Sciatic nerve (tissue), 2 donors: ENCODE measurements at regions not wholly inside any gene's neighbourhood (a gene's known extent, or its start where the extent isn't known, plus 50 kb on each side); places are given as distances from the start of the nearest gene placed in this dataset.

Experiments
- ATAC-seq: fragments of 200-7000 bp; cut with Tn5 transposase; one replicate; pipeline ENCODE4 v1.9.1; 2020; ENCODE audit warnings: mild to moderate bottlenecking, moderate library complexity
- DNase-seq: peaks from one replicate; pipeline ENCODE4 v3.0.0-alpha.2; 2020; ENCODE audit warnings: low spot score
- intact Hi-C: fragments of 100-400 bp; cut with DNase I; formaldehyde crosslinking; loops from one replicate; pipeline ENCODE4 v1.14.2; 2022
- donor health status: DM: no; HTN: no; CAD: no.
- donor health status: DM: no; HTN: no; CAD: no.

DNA sequence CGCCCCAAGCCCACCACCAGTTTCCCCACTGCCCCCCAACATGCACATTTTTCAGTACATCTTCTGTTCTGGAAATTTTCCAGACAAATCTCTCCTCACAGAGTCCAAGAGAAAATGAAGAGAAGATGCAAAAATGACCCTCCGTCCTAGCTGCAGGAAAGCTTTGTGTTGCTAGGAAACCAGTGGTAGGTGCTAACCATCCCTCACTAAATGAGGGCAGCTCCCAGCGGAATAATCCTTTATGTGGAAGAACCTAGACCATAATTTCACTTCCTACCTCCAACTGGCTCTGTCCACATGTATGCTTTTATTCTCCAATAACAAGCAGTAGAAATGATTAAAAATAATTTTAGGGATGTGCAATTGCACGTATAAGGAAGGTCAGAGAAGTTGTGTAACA, 311.9 kb upstream of the EPHA4 start:
- ATAC-seq (no peak), DNase-seq (no peak)
- intact Hi-C loops, result no loop called here

DNA sequence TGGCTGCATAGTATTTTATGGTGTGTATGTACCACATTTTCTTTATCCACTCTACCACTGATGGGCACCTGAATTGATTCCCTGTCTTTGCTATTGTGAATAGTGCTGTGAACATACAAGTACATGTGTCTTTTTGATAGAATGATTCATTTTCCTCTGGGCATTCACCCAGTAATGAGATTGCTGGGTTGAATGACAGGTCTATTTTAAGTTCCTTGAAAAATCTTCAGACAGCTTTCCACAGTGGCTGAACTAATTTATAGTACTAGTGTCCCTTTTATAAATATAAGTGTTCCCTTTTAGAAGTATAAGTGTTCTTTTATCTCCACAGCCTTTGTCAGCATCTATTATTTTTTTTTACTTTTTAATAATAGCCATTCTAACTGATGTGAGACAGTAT, 303.9 kb upstream of the EPHA4 start:
- DNase-seq (no peak), ATAC-seq (no peak)
- intact Hi-C loops, result loop anchor here (5.0 kb wide), 1 partner anchor 109 kb away; no protein-coding TSS in a partner anchor

DNA sequence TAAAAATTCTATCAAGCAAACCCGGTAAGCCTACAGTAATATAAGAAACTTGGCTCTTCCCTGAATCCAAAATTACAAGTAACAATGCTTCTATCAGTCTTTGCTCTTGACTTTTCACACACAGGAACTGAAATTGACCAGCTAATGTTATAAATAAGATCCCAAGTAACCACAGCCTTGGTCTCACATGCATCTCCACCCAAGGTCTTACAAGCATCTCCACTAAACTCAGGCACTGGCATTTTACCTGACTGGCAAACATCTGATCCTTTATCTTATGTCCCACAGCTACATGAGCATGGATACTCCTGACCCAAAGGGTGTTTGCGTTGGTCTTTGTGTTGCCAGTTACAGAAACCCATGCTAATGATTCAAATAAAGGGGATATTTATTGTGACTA, 302.3 kb upstream of the EPHA4 start:
- no peak for DNase-seq
- intact Hi-C loops, result no loop called here
- ATAC-seq, result no peak

DNA sequence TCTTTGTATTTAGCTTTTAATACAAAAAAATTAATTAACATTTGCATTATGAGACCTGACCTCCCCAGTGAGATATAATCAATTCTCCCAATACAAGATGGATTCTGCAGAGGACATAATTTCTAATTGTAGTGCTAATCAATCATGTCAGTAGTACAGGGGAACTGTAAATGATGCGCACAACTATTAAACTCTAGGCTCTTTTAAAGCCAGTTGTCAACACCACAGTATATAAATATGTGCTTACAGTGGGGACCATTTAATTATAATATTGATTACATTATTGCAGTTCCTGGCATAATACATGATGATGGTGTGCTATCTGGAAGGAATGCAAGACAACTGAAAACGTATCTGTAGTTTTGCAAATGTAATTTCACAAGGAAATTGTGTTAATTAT, 285.6 kb upstream of the EPHA4 start:
- intact Hi-C loops, result no loop called here
- ATAC-seq (no peak), DNase-seq (no peak)

DNA sequence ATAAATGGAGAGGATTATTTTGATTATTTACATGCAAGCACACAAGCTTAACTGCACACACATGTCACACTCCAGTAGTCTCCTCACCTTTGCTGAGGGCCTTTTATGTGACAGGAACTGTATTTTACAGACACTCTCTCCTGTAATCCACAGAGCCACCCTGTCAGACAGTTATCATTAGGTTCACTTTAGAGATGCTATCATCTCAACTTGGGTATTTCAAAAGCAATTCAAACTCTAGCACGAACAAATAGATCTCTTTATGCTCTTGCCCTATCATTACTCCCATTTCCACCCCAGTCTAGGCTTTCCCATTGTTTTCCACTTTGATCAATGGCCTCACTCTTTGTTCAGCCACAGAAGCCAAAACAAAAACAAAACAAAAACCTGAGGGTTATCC, 281.2 kb upstream of the EPHA4 start:
- intact Hi-C loops, result no loop called here
- DNase-seq (no peak), ATAC-seq (no peak)

DNA sequence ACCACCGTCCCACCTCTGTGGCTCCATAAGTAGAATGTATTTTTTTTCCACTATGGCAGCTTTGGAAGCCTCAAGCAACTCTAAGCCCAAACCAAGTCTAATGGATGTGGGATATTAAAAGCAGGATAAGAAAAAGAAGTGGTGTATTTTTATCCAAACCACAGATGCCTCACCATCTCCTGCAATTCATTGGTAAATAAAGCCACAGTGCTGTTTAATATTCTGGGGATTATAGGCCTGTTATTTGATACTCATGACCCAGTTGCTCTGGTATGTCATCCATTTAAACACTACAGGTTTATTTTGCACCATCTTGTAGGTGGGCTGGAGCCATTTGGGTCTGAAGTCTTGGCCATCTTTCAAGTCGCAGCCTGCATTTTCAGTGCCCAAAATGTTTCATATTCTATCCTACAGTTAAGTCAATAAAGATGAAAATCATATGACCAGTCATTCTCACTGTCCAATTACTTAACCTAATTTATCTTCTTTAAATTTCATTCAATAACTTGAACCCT, 279.5 kb upstream of the EPHA4 start:
- DNase-seq (no peak), ATAC-seq (no peak)
- intact Hi-C loops, result no loop called here

DNA sequence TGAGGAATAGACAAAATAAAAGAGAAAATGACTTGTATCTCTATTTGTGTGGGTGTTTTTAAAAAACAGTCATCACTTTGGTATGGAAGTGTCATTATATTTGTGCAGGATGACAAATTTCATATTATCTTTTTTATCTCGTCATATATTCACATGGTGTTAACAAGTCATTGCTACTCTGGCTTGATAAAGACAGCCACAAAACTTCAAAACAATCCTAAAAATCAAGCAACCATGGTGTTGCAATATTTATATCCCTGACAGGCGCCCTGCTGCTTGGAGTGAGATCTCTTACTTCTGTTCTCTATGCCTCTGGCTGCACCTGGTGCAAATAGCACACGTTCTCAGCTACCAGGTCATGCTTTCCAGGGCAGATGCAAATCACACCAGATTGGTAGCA, 278.0 kb upstream of the EPHA4 start:
- intact Hi-C loops, result no loop called here
- no peak for DNase-seq
- ATAC-seq, result no peak

DNA sequence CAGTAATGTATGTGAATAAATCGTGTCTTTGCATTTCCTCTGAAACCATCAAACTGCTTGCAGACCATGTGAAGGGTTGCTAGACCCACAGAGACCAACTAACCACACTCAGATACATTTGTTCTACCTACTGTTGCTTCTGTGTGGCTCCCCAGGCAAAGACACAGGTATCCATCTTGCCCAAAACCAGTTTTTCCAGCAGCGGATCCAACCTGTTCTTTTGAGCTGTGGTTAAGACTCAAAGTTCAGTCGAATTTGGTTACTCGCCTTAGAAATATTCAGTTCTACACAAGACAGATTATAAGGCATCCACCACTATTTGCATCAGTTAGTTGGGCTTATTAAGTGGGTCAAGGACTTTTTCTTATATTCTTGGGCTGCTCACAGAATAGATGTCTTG, 276.2 kb upstream of the EPHA4 start:
- intact Hi-C loops, result no loop called here
- DNase-seq (no peak), ATAC-seq (no peak)

DNA sequence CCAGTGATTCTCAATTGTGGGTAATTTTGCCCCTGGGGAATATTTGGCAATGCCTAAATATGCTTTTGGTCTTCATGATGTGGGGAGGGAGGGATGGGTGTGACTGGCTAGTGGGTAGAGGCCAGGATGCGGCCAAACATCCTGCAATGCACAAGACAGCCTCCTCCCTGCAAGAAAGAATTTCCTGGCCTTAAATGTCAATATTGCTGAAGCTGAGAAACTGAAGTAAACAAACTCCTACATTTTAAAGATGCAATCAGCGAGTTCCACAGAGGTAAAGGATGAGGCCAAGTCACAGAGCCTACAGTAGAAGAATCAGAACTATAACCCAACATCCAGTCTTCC, 272.9 kb upstream of the EPHA4 start:
- DNase-seq, result no peak
- no peak for ATAC-seq
- intact Hi-C loops, result no loop called here

DNA sequence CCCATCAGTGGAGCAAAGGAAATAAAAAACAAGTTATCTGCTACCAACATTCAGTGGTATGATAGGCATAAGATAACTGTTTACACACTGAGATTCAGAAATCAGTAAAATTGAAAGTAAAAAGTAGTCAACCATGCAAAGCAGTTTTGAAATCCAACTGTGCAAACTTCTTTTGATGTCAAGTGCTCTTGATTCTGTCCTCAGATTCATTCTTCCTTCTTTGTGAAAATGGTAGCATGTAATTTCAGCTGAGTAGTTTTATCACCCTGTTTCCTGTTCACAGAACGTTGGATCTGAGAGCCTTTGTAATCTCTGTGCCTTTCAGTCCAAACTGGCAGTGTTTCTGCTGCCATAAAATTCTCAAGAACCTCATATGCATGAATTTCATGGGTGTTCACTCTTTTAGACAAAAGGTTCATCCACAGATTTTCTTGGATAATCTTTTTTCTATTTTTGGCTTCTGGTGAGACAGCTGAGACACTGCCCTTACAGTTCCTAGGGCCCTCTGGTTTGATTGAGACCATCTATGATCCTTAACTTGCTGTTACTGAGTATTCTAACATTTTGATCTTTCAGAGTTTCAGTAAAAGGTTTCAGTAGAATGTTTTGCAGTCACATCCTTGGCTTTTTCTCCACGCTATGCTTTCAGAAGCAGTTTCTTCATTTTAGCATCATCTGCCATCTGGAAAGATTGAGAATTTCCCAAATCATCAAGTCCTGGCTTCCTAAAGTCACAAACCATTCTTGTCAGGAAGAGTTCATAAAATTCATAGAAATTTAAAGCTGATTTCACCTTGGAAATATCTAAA, 272.3 kb upstream of the EPHA4 start:
- ATAC-seq, result no peak
- no peak for DNase-seq
- intact Hi-C loops, result no loop called here

DNA sequence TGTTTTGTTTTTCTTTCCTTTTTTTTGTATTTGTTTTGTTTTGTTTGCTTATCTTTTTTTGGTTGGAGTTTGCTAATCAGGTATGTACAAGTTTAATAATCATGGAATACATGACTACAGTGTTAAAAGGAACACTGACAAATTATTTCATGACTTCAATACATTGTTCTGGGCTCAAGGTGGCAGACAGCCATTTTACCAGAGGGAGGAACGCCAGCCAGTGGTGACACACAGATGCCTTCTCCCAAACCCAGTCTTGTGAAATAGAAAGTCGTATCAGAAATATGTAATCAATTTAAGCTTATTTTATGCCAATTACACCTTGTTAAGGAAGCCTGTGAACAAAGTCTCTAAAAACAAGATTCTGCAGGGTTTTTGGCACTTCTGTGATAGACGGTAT, 264.0 kb upstream of the EPHA4 start:
- intact Hi-C loops, result no loop called here
- DNase-seq (no peak), ATAC-seq (no peak)

DNA sequence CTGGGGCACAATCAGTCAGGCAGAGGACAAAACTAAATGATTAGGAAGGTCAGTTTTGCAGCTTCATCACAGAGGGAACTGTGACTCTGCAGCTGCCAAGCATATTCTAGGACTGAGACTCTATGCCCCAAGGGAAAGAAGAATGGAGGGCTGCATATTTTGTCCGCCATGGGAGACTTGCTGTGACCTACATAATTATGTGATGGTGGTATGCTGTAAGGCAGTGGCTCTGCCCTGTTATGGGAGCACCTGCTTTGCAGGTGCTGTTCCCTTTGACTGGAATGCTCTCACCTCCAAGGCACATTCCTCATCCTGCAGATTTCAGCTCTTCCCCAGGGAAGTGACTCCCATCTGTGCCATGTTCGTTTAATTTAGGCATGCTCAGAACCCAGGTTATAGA, 261.9 kb upstream of the EPHA4 start:
- intact Hi-C loops, result no loop called here
- no peak for ATAC-seq
- DNase-seq, result no peak

DNA sequence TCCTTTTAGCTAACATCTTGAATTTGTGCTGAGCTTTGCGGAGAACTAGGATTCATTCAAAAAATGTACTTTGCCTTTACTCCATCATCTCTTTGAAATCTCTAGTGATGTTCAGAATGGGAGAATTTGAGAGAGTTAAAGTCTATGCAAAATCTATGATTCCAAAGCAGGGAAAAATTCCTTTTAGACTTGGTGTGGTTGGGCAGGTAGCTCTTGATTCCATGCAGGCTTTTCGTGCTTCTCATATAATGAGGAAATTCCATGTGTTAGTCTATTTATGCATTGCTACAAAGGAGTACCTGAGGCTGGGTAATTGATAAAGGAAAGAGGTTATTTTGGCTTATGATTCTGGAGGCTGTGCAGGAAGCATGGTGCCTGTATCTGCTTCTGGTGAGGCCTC, 258.9 kb upstream of the EPHA4 start:
- ATAC-seq, result no peak
- intact Hi-C loops, result no loop called here
- no peak for DNase-seq

DNA sequence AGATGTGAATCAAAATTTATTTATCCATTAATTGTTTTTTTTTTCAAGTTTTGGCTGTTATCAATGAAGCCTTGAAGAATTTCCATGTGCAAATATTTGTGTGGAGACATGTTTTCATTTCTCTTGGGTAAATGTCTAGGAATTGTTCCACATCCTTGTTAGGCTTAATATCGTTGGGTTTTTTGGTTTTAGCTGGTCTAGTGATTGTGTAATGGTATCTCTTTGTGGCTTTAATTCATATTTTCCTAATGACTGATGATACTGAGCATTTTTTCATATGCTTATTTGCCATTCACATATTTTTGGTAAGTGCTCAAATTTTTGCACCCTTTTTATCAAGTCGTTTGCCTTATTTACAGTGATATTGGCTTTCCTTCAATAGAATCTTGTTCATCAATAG, 250.3 kb upstream of the EPHA4 start:
- ATAC-seq, result no peak
- intact Hi-C loops, result no loop called here
- DNase-seq, result no peak

DNA sequence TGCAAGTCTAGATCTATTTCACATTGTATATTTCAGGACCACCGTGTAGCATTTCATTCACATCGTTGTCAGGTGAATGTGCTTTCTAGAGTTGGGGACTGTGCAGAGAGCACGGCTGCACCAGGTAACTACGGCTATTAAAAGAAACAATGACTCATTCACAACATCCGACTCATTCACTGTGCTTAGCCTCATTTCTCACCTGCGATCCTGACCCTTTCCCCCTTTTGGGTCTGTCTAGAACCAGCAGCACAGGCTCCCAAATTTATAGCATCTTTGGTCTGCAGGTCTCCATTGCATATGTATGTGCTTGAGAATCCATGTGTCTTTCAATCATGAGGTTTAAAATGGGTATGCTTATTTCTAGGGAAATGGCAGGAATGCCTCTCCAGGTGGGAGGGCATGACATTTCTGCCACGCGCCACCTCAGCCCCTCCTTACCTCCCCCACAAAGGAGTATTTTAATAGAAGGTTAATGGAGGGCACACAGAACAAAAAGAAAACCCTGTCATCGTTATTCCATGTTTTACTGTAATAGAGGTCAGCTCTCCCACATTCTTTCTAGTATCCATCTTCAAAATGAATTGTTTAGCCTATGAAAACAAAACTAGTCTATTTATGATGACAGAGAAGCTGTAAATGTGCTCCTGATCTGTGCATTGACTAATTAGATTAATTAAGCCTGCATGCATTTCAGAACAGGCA, 246.7 kb upstream of the EPHA4 start:
- no peak for ATAC-seq
- intact Hi-C loops, result no loop called here

DNA sequence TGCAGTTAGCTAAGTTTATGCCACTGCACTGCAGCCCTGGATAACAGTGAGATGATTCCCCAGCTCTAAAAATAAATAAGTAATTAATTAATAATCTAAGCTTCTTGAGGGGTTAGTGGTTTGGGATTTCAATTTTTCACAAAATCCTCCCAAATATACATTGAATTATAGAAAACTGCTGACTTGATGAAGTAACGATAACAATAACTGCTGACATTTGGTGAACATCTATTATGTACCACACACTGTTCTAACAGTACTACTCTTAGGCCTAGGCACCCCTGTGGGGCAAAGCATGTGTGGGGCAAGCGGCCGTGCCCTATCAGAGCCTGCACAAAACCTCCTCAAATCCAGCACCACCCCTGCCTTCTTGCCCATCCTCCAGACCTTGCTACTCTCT, 245.8 kb upstream of the EPHA4 start:
- DNase-seq, result no peak
- intact Hi-C loops, result no loop called here
- no peak for ATAC-seq

More for the DNA sequence above, 246.7 kb upstream of the EPHA4 start:
- DNase-seq, result no peak

DNA sequence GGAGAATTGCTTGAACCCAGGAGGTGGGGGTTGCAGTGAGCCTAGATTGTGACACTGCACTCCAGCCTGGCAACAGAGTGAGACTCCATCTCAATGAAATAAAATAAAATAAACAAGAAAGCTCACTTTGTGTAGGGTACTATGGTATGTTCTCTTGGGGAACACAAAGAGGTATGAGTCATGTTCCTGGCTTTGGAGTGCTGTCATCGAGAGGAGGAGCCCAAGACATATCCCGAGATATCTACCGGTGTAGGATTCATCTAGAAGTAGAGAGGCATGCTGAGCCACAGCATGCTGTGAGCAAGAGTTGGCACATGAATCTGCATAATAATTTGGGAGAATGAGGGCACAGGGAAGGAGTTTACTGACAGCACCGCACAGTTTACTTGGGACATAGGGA, 244.9 kb upstream of the EPHA4 start:
- DNase-seq (no peak), ATAC-seq (no peak)
- intact Hi-C loops, result no loop called here

DNA sequence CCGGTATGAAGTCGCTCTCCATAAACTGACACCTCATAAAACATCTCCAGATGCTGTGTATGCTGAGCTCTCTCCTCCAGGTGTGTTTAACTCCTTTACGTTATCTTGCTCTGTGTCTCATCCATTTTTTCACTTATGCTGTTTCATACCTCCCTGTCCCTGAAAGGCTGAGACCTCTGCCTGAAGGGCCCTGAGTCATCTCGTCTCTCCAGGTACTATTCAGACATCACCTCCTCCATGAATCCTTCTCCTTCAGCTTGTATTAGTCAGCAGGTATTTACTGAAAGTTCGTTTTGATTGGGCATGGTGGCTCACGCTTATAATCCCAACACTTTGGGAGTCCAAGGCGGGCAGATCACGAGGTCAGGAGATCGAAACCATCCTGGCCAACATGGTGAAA, 244.5 kb upstream of the EPHA4 start:
- DNase-seq (no peak), ATAC-seq (no peak)
- intact Hi-C loops, result no loop called here

DNA sequence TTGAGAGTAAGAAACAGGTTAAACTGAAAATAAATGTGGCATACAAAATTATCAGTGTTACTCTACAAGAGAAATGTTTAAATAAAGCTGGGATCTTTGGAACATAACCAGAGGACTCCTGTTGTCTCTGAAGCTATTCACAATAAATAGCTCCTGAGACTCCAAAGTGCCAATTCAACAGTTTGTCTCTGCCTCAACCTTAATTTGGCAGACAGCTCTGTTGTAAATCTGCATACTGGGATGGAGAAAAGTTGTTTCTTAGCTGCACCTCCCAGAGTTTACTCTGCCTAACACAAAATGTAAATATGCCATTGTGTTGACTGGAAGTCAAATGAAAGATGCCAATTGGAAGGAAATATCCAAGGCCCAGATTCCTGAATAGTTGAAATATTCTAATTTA, 238.5 kb upstream of the EPHA4 start:
- intact Hi-C loops, result no loop called here
- DNase-seq, result no peak
- ATAC-seq, result no peak

DNA sequence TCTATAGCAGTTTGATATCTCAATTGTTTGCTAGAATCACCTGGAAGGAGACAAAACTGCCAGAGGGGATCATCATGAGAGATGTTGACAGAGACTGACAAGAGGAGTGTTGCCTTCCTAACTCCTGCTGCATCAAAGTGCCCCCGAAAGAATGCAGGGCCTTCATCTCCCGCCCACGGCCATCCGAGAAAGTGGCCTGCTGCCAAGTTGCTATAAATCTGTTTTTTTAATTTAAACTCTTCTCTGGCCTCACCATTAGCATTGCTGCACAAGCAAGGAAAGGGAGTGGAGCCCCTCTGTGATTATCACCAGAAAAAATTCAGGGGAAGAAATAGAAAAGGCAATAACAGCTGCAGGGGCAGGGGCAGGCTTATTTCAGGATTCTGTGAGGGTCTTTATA, 238.1 kb upstream of the EPHA4 start:
- ATAC-seq, result no peak
- no peak for DNase-seq
- intact Hi-C loops, result no loop called here

DNA sequence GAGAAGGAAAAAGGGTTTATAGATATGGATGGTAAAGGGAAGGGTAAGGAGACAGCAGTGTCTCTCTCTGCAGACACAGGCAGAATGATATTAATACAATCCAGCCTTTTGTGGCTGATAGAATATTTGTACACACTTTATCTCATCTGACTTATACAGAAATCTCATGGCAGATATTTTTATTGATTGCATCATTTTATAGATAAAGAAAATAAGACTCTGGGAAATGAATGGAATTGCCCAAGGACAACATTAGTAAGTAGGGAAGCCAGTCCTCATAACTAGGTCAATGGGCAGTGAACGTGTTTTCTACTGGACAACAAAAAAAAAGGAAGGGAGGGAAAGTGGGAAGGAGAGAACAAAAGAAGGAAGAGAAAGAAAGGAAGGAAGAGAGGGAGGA, 236.4 kb upstream of the EPHA4 start:
- DNase-seq (no peak), ATAC-seq (no peak)
- intact Hi-C loops, result no loop called here
